GM23338 (cell line): ENCODE measurements at regions not wholly inside any gene's neighbourhood (a gene's known extent, or its start where the extent isn't known, plus 50 kb on each side); places are given as distances from the start of the nearest gene placed in this dataset.

Source experiments
- ATAC-seq: fragments of 200-7000 bp; cut with Tn5 transposase; 3 replicates; pipeline ENCODE4 v1.9.1; 2020
- DNase-seq: peaks from one replicate; pipeline ENCODE4 v3.0.0-alpha.2; 2015; ENCODE audit warnings: low spot score
- H2AFZ ChIP-seq: fragments of 200-600 bp; sonication (generic); 2 replicates; pipeline ENCODE4 v1.8.0; 2016; ENCODE audit warnings: antibody characterized with exemption, mild to moderate bottlenecking, moderate library complexity
- H3F3A ChIP-seq: fragments of 200-600 bp; sonication (generic); replicated peaks from 2 replicates; pipeline ENCODE4 v1.8.0; 2017; ENCODE audit warnings: antibody characterized with exemption, mixed run types, low read depth
- H3K27ac ChIP-seq: fragments of 200-600 bp; sonication (generic); 2 replicates; pipeline ENCODE4 v1.6.1; 2016; ENCODE audit warnings: low read depth
- H3K27me3 ChIP-seq: fragments of 200-600 bp; sonication (generic); 2 replicates; pipeline ENCODE4 v1.8.0; 2016; ENCODE audit warnings: mild to moderate bottlenecking, mixed run types, moderate library complexity; ENCODE audit not compliant: insufficient read depth
- H3K36me3 ChIP-seq: fragments of 200-600 bp; sonication (generic); 2 replicates; pipeline ENCODE4 v1.8.0; 2016; ENCODE audit warnings: mild to moderate bottlenecking; ENCODE audit not compliant: insufficient read depth
- H3K4me1 ChIP-seq: fragments of 200-600 bp; sonication (generic); 2 replicates; pipeline ENCODE4 v1.8.0; 2016; ENCODE audit warnings: mild to moderate bottlenecking, moderate library complexity; ENCODE audit not compliant: insufficient read depth
- H3K4me2 ChIP-seq: fragments of 200-600 bp; sonication (generic); 2 replicates; pipeline ENCODE4 v1.7.1; 2017; ENCODE audit warnings: mixed run types
- H3K4me3 ChIP-seq: fragments of 200-600 bp; sonication (generic); 2 replicates; pipeline ENCODE4 v1.6.1; 2016; ENCODE audit warnings: mixed run types
- H3K79me2 ChIP-seq: fragments of 200-600 bp; sonication (generic); replicated peaks from 2 replicates; pipeline ENCODE4 v1.8.0; 2017; ENCODE audit warnings: mild to moderate bottlenecking; ENCODE audit not compliant: insufficient read depth
- H3K9me2 ChIP-seq: fragments of 200-600 bp; sonication (generic); 2 replicates; pipeline ENCODE4 v1.8.0; 2017; ENCODE audit not compliant: insufficient read depth
- H4K20me1 ChIP-seq: fragments of 200-600 bp; sonication (generic); replicated peaks from 2 replicates; pipeline ENCODE4 v1.8.0; 2017; ENCODE audit warnings: mild to moderate bottlenecking; ENCODE audit not compliant: insufficient read depth
- H3K27ac Mint-ChIP-seq: 2 replicates; pipeline ENCODE4 v1.8.0; 2020; ENCODE audit warnings: inconsistent platforms, mild to moderate bottlenecking, moderate library complexity, mixed read lengths
- H3K27me3 Mint-ChIP-seq: 3 replicates; pipeline ENCODE4 v1.8.0; 2022; ENCODE audit warnings: low read depth, mild to moderate bottlenecking, moderate library complexity, mixed read lengths, inconsistent platforms; ENCODE audit not compliant: insufficient read depth, poor library complexity
- H3K36me3 Mint-ChIP-seq: 3 replicates; pipeline ENCODE4 v1.8.0; 2021; ENCODE audit warnings: low read depth, mild to moderate bottlenecking, inconsistent platforms, moderate library complexity, mixed read lengths
- H3K4me1 Mint-ChIP-seq: 3 replicates; pipeline ENCODE4 v1.8.0; 2020; ENCODE audit warnings: mild to moderate bottlenecking, inconsistent platforms, mixed read lengths
- H3K4me3 Mint-ChIP-seq: 3 replicates; pipeline ENCODE4 v1.8.0; 2021; ENCODE audit warnings: moderate library complexity, mild to moderate bottlenecking, inconsistent platforms, mixed read lengths
- H3K9me3 Mint-ChIP-seq: 3 replicates; pipeline ENCODE4 v1.8.0; 2020; ENCODE audit warnings: moderate library complexity, mild to moderate bottlenecking, inconsistent platforms, mixed read lengths
- EZH2 ChIP-seq: fragments of 200-600 bp; sonication (generic); IDR thresholded peaks from one replicate; pipeline ENCODE4 v1.8.0; 2017; ENCODE audit warnings: antibody characterized with exemption, mild to moderate bottlenecking, low read depth; ENCODE audit not compliant: unreplicated experiment
- ZNF331 ChIP-seq: fragments of 250-450 bp; sonication (Bioruptor Pico); IDR thresholded peaks from 2 replicates; pipeline ENCODE4 v1.5.0; 2020; ENCODE audit warnings: low read depth, mild to moderate bottlenecking, moderate library complexity
- TF ChIP-seq, protein P1 (sequence below): fragments of 250-450 bp; sonication (Bioruptor Pico); IDR thresholded peaks from 2 replicates; pipeline ENCODE4 v1.5.0; 2020; ENCODE audit warnings: mild to moderate bottlenecking, moderate library complexity
- TF ChIP-seq, protein P2 (sequence below): IDR thresholded peaks from one replicate; pipeline ENCODE4 v1.6.1; 2018; ENCODE audit warnings: antibody characterized with exemption; ENCODE audit not compliant: unreplicated experiment

DNA sequence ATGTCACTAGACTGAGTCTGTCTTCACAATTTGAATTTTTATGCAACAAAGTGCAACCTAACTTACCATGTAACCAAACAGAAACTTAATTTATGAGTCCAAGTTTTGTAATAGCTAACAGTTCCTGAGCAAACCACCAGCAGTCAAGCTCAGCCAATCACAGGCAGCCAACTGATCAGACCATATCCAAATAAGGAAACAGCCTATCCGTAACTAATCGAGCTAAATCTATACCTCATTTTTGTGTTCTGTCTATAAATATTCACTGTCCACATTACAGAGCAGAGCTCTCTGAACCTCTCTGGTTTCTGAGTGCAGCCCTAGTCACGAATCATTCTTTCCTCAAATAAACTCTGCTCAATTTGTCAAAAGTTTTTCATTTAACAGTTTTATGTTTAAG lies 367.6 kb downstream of the PRR32 start:
- Mint-ChIP-seq H3K27ac (no peak overlapping the region), H3K4me3 (no peak overlapping the region), H3K9me3 (no peaks in the 10 kb centered on the region), H3K27me3 (no peaks in the 10 kb centered on the region), H3K4me1 (no peaks in the 10 kb centered on the region), H3K36me3 (no peaks in the 10 kb centered on the region; the same call in 2 of the 3 replicates)
- Histone ChIP-seq H3F3A (no peaks in the 10 kb centered on the region), H2AFZ (no peak overlapping the region), H3K79me2 (no peaks in the 10 kb centered on the region), H3K36me3 (no peaks in the 10 kb centered on the region), H3K4me2 (no peak overlapping the region), H3K9me2 (no peaks in the 10 kb centered on the region), H3K4me3 (no peak overlapping the region), H3K27me3 (no peaks in the 10 kb centered on the region), H3K27ac (no peak overlapping the region), H4K20me1 (no peaks in the 10 kb centered on the region), H3K4me1 (no peaks in the 10 kb centered on the region)
- no peak for DNase-seq
- TF ChIP-seq, protein P1, sequence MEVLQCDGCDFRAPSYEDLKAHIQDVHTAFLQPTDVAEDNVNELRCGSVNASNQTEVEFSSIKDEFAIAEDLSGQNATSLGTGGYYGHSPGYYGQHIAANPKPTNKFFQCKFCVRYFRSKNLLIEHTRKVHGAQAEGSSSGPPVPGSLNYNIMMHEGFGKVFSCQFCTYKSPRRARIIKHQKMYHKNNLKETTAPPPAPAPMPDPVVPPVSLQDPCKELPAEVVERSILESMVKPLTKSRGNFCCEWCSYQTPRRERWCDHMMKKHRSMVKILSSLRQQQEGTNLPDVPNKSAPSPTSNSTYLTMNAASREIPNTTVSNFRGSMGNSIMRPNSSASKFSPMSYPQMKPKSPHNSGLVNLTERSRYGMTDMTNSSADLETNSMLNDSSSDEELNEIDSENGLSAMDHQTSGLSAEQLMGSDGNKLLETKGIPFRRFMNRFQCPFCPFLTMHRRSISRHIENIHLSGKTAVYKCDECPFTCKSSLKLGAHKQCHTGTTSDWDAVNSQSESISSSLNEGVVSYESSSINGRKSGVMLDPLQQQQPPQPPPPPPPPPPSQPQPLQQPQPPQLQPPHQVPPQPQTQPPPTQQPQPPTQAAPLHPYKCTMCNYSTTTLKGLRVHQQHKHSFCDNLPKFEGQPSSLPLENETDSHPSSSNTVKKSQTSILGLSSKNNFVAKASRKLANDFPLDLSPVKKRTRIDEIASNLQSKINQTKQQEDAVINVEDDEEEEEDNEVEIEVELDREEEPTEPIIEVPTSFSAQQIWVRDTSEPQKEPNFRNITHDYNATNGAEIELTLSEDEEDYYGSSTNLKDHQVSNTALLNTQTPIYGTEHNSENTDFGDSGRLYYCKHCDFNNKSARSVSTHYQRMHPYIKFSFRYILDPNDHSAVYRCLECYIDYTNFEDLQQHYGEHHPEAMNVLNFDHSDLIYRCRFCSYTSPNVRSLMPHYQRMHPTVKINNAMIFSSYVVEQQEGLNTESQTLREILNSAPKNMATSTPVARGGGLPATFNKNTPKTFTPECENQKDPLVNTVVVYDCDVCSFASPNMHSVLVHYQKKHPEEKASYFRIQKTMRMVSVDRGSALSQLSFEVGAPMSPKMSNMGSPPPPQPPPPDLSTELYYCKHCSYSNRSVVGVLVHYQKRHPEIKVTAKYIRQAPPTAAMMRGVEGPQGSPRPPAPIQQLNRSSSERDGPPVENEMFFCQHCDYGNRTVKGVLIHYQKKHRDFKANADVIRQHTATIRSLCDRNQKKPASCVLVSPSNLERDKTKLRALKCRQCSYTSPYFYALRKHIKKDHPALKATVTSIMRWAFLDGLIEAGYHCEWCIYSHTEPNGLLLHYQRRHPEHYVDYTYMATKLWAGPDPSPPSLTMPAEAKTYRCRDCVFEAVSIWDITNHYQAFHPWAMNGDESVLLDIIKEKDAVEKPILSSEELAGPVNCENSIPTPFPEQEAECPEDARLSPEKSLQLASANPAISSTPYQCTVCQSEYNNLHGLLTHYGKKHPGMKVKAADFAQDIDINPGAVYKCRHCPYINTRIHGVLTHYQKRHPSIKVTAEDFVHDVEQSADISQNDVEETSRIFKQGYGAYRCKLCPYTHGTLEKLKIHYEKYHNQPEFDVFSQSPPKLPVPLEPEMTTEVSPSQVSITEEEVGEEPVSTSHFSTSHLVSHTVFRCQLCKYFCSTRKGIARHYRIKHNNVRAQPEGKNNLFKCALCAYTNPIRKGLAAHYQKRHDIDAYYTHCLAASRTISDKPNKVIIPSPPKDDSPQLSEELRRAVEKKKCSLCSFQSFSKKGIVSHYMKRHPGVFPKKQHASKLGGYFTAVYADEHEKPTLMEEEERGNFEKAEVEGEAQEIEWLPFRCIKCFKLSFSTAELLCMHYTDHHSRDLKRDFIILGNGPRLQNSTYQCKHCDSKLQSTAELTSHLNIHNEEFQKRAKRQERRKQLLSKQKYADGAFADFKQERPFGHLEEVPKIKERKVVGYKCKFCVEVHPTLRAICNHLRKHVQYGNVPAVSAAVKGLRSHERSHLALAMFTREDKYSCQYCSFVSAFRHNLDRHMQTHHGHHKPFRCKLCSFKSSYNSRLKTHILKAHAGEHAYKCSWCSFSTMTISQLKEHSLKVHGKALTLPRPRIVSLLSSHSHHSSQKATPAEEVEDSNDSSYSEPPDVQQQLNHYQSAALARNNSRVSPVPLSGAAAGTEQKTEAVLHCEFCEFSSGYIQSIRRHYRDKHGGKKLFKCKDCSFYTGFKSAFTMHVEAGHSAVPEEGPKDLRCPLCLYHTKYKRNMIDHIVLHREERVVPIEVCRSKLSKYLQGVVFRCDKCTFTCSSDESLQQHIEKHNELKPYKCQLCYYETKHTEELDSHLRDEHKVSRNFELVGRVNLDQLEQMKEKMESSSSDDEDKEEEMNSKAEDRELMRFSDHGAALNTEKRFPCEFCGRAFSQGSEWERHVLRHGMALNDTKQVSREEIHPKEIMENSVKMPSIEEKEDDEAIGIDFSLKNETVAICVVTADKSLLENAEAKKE (CRISPR knock-in tag), result no peak
- TF ChIP-seq ZNF331 (CRISPR knock-in tag) (no peak), EZH2 (no peak)
- TF ChIP-seq, protein P2, sequence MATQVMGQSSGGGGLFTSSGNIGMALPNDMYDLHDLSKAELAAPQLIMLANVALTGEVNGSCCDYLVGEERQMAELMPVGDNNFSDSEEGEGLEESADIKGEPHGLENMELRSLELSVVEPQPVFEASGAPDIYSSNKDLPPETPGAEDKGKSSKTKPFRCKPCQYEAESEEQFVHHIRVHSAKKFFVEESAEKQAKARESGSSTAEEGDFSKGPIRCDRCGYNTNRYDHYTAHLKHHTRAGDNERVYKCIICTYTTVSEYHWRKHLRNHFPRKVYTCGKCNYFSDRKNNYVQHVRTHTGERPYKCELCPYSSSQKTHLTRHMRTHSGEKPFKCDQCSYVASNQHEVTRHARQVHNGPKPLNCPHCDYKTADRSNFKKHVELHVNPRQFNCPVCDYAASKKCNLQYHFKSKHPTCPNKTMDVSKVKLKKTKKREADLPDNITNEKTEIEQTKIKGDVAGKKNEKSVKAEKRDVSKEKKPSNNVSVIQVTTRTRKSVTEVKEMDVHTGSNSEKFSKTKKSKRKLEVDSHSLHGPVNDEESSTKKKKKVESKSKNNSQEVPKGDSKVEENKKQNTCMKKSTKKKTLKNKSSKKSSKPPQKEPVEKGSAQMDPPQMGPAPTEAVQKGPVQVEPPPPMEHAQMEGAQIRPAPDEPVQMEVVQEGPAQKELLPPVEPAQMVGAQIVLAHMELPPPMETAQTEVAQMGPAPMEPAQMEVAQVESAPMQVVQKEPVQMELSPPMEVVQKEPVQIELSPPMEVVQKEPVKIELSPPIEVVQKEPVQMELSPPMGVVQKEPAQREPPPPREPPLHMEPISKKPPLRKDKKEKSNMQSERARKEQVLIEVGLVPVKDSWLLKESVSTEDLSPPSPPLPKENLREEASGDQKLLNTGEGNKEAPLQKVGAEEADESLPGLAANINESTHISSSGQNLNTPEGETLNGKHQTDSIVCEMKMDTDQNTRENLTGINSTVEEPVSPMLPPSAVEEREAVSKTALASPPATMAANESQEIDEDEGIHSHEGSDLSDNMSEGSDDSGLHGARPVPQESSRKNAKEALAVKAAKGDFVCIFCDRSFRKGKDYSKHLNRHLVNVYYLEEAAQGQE, result no peak
- no peak for ATAC-seq
